Fibroblast of lung (primary cell): ENCODE measurements at regions not wholly inside any gene's neighbourhood (a gene's known extent, or its start where the extent isn't known, plus 50 kb on each side); places are given as distances from the start of the nearest gene placed in this dataset.

Experiments
- DNase-seq, 2 donors: peaks; one replicate each; pipeline versions ENCODE4 v3.0.0 to v3.0.0-alpha.2; 2010; ENCODE audit warnings: low read depth in 2 of 2
- H2AFZ ChIP-seq: 2 replicates; pipeline ENCODE4 v1.5.1; 2012; ENCODE audit warnings: low read length, control low read depth, inconsistent platforms
- H3K27ac ChIP-seq: 2 replicates; pipeline ENCODE4 v1.5.1; 2011; ENCODE audit warnings: low read length, control low read depth; ENCODE audit not compliant: insufficient read depth
- H3K27me3 ChIP-seq: 2 replicates; pipeline ENCODE4 v1.5.1; 2011; ENCODE audit warnings: mild to moderate bottlenecking, low read length; ENCODE audit not compliant: control insufficient read depth, insufficient read depth
- H3K36me3 ChIP-seq: 2 replicates; pipeline ENCODE4 v1.5.1; 2011; ENCODE audit warnings: low read length; ENCODE audit not compliant: control insufficient read depth, insufficient read depth
- H3K4me1 ChIP-seq: 2 replicates; pipeline ENCODE4 v1.5.1; 2011; ENCODE audit warnings: low read length; ENCODE audit not compliant: control insufficient read depth, insufficient read depth; ENCODE audit errors: extremely low read depth
- H3K4me2 ChIP-seq: 2 replicates; pipeline ENCODE4 v1.5.1; 2011; ENCODE audit warnings: low read length, control low read depth; ENCODE audit not compliant: insufficient read depth; ENCODE audit errors: extremely low read depth
- H3K4me3 ChIP-seq, 4 experiments: fragments of 200-600 bp in 1 of 4; sonication (generic) in 1 of 4; replicated peaks in 1 of 4; 2 replicates each; pipeline ENCODE4 v1.5.1; 2011 to 2016; ENCODE audit warnings: low read length in 4 of 4, low read depth in 3 of 4, mild to moderate bottlenecking in 3 of 4, control low read depth in 2 of 4, inconsistent platforms in 1 of 4, mixed read lengths in 1 of 4; ENCODE audit not compliant: insufficient read depth in 1 of 4; ENCODE audit errors: control extremely low read depth in 1 of 4
- H3K79me2 ChIP-seq: 2 replicates; pipeline ENCODE4 v1.5.1; 2012; ENCODE audit warnings: mild to moderate bottlenecking, low read length, inconsistent platforms; ENCODE audit not compliant: control insufficient read depth, insufficient read depth
- H3K9ac ChIP-seq: 2 replicates; pipeline ENCODE4 v1.5.1; 2011; ENCODE audit warnings: mild to moderate bottlenecking, low read length, control low read depth; ENCODE audit not compliant: insufficient read depth
- H3K9me3 ChIP-seq: 2 replicates; pipeline ENCODE4 v1.5.1; 2012; ENCODE audit warnings: low read depth, low read length; ENCODE audit not compliant: control insufficient read depth, insufficient read depth
- H4K20me1 ChIP-seq: 2 replicates; pipeline ENCODE4 v1.5.1; 2011; ENCODE audit warnings: low read length; ENCODE audit not compliant: control insufficient read depth, insufficient read depth; ENCODE audit errors: extremely low read depth
- CTCF ChIP-seq, 2 donors: IDR thresholded peaks in 1 of 2; conservative IDR thresholded peaks in 1 of 2; 1 replicate in 1 of 2; 2 replicates in 1 of 2; pipeline ENCODE4 v1.5.1; 2011 to 2012; ENCODE audit warnings: low read length in 2 of 2, control low read depth in 1 of 2, inconsistent platforms in 1 of 2, low read depth in 1 of 2, mild to moderate bottlenecking in 1 of 2
- EZH2 ChIP-seq: IDR thresholded peaks from 2 replicates; pipeline ENCODE4 v1.5.1; 2012; ENCODE audit warnings: low read length, control low read depth, mild to moderate bottlenecking; ENCODE audit errors: missing control alignments

GRCh38 chr13:74048756-74049155 is 85.4 kb downstream of the KLF12 start:
- Histone ChIP-seq H4K20me1 (no peaks in the 10 kb centered on the region), H3K4me2 (no peak overlapping the region), H3K27me3 (no peaks in the 10 kb centered on the region), H2AFZ (no peak overlapping the region), H3K36me3 (no peaks in the 10 kb centered on the region), H3K4me1 (peaks cover 5% of the 10 kb centered on the region), H3K9me3 (no peaks in the 10 kb centered on the region), H3K4me3 (no peak overlapping the region), H3K9ac (no peak overlapping the region), H3K27ac (no peak overlapping the region), H3K79me2 (peaks cover 8% of the 10 kb centered on the region)
- no peak for DNase-seq
- TF ChIP-seq EZH2 (no peak), CTCF (conservative IDR thresholded peaks at IDR 0.05 in 1 of 2, IDR thresholded peaks at IDR 0.05 in 1 of 2; ENCODE audit: low read depth in 1 of 2, low read length in 2 of 2) (no peak)

- DNase-seq, result peak in 1 of 2 donors; percentile 35
- Histone ChIP-seq H4K20me1 (no peaks in the 10 kb centered on the region), H3K4me1 (peaks cover 5% of the 10 kb centered on the region), H3K4me3 (no peak overlapping the region), H3K9me3 (no peaks in the 10 kb centered on the region), H3K27me3 (no peaks in the 10 kb centered on the region), H2AFZ (no peak overlapping the region), H3K9ac (no peak overlapping the region), H3K27ac (no peak overlapping the region), H3K4me2 (no peak overlapping the region), H3K79me2 (peaks cover 8% of the 10 kb centered on the region), H3K36me3 (no peaks in the 10 kb centered on the region)
- no peak for TF ChIP-seq CTCF (conservative IDR thresholded peaks at IDR 0.05 in 1 of 2, IDR thresholded peaks at IDR 0.05 in 1 of 2; ENCODE audit: low read depth in 1 of 2, low read length in 2 of 2)
- TF ChIP-seq EZH2, result no peak
These were observed 86.1 kb downstream of the KLF12 start for GRCh38 chr13:74047931-74048600.

GRCh38 chr13:74046431-74046830 is 87.8 kb downstream of the KLF12 start:
- TF ChIP-seq EZH2, result no peak
- TF ChIP-seq CTCF (conservative IDR thresholded peaks at IDR 0.05 in 1 of 2, IDR thresholded peaks at IDR 0.05 in 1 of 2; ENCODE audit: low read depth in 1 of 2, low read length in 2 of 2), result no peak
- Histone ChIP-seq H4K20me1 (no peaks in the 10 kb centered on the region), H2AFZ (no peak overlapping the region), H3K4me3 (no peak overlapping the region), H3K79me2 (peaks cover 6% of the 10 kb centered on the region), H3K27me3 (no peaks in the 10 kb centered on the region), H3K4me2 (no peak overlapping the region), H3K9me3 (no peaks in the 10 kb centered on the region), H3K27ac (no peak overlapping the region), H3K36me3 (no peaks in the 10 kb centered on the region), H3K4me1 (peaks cover 5% of the 10 kb centered on the region), H3K9ac (no peak overlapping the region)
- peak; percentile 42 to 47 for DNase-seq
